Activated CD8-positive, alpha-beta T cell treated with anti-CD3 and anti-CD28 coated beads for 36 hours (primary cell): ENCODE measurements at regions not wholly inside any gene's neighbourhood (a gene's known extent, or its start where the extent isn't known, plus 50 kb on each side); places are given as distances from the start of the nearest gene placed in this dataset.

Experiments used
- ATAC-seq: fragments of 200-7000 bp; cut with Tn5 transposase; one replicate; pipeline ENCODE4 v1.10.0; 2021; ENCODE audit warnings: mild to moderate bottlenecking, moderate library complexity
- CTCF ChIA-PET: fragments of 350-600 bp; sonication (Branson Sonifier 250); formaldehyde crosslinking; loops from one replicate; lab custom pipeline; 2021; ENCODE audit warnings: antibody characterized with exemption; lab: Charles Lee
- POLR2A ChIA-PET: fragments of 350-600 bp; sonication (Branson Sonifier 250); formaldehyde crosslinking; loops from one replicate; lab custom pipeline; 2021; ENCODE audit warnings: antibody characterized with exemption; lab: Charles Lee
- DNase-seq: peaks from one replicate; pipeline ENCODE4 v3.0.0-alpha.2; 2020
- H3K27ac Mint-ChIP-seq: one replicate; pipeline ENCODE4 v1.8.0; 2021; ENCODE audit warnings: mild to moderate bottlenecking, mixed read lengths
- H3K27me3 Mint-ChIP-seq: one replicate; pipeline ENCODE4 v1.8.0; 2021; ENCODE audit warnings: mixed read lengths
- H3K36me3 Mint-ChIP-seq: one replicate; pipeline ENCODE4 v1.8.0; 2021; ENCODE audit warnings: low read depth, mixed read lengths
- H3K4me1 Mint-ChIP-seq: one replicate; pipeline ENCODE4 v1.8.0; 2021; ENCODE audit warnings: low read depth, mixed read lengths
- H3K4me3 Mint-ChIP-seq: one replicate; pipeline ENCODE4 v1.8.0; 2021; ENCODE audit warnings: mild to moderate bottlenecking, moderate library complexity, mixed read lengths
- H3K9me3 Mint-ChIP-seq: one replicate; pipeline ENCODE4 v1.8.0; 2021; ENCODE audit warnings: mixed read lengths
- CTCF ChIP-seq: fragments of 200-600 bp; IDR thresholded peaks from one replicate; pipeline ENCODE4 v1.8.0; 2022; ENCODE audit warnings: antibody characterized with exemption, mild to moderate bottlenecking
- intact Hi-C: fragments of 100-400 bp; cut with micrococcal nuclease; formaldehyde crosslinking; loops from one replicate; pipeline ENCODE4 v1.10.0; 2022

DNA sequence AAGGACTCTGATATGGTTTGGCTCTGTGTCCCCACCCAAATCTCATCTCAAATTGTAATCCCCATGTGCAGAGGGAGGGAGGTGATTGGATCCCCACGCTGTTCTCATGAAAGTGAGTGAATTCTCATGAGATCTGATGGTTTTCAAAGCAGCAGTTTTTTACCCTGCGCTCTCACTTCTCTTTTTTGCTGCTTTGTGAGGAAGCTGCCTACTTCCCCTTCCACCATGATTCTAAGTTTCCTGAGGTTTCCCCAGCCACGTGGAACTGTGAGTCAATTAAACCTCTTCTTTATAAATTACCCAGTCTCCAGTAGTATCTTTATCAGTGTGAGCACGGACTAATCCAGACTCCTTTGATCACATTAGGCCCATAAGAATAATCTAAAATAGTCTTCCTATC, 719.7 kb upstream of the CDH8 start:
- CTCF ChIA-PET = no interaction called here
- POLR2A ChIA-PET = no interaction called here
- H3K4me1 Mint-ChIP-seq = no peaks in the 10 kb centered on the region
- no peaks in the 10 kb centered on the region for H3K36me3 Mint-ChIP-seq
- H3K9me3 Mint-ChIP-seq = peaks cover 27% of the 10 kb centered on the region
- intact Hi-C loops = no loop called here
- TF ChIP-seq CTCF = no peak
- H3K4me3 Mint-ChIP-seq = no peak overlapping the region
- ATAC-seq (no peak), DNase-seq (no peak)
- no peaks in the 10 kb centered on the region for H3K27me3 Mint-ChIP-seq
- H3K27ac Mint-ChIP-seq = no peak overlapping the region

DNA sequence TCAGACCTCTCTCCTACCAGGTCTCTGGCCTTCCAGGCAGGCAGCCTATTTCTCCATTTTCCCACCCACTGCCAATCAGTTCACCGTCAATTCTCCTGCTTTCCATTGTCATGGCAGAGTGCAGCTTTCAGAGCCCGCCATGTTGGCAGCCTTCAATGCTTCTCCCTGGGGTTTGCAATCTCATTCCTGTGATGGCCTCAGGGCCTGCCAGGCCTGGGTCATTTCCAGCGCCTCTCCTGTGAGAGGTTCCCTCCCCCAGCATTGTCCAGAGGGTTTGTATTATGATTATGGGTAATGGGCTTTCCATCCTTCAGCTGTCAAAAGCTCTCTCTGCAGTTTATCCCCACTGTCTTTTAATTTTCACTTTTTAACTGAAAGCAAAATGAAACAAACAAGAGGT, 716.6 kb upstream of the CDH8 start:
- intact Hi-C loops = no loop called here
- H3K36me3 Mint-ChIP-seq = no peaks in the 10 kb centered on the region
- ChIA-PET POLR2A (no interaction called here), CTCF (no interaction called here)
- H3K27ac Mint-ChIP-seq = no peak overlapping the region
- no peaks in the 10 kb centered on the region for H3K4me1 Mint-ChIP-seq
- H3K4me3 Mint-ChIP-seq = no peak overlapping the region
- TF ChIP-seq CTCF = no peak
- peaks cover 17% of the 10 kb centered on the region for H3K9me3 Mint-ChIP-seq
- DNase-seq (no peak), ATAC-seq (no peak)
- no peaks in the 10 kb centered on the region for H3K27me3 Mint-ChIP-seq

DNA sequence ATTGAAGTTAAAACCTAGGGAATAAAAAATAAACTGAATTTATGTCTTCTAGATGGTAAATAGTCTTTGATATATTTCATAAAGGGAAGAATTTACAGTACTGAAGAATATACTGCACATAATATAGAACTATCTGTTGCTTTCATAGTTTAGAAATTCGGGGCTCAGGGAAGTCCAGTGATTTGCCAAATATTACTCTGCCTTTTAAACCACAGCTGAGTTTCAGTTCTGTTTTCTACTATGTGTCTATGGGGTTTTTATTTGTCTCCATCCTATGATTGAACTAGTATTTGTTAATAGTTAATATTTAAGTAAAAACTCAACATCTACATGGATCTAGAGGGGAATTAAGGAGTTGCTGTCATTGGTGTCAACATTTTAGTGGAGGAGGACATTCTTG, 715.0 kb upstream of the CDH8 start:
- no peak for ATAC-seq
- Mint-ChIP-seq H3K27me3 (no peaks in the 10 kb centered on the region), H3K4me1 (no peaks in the 10 kb centered on the region), H3K27ac (no peak overlapping the region), H3K4me3 (no peak overlapping the region), H3K9me3 (peaks cover 19% of the 10 kb centered on the region), H3K36me3 (no peaks in the 10 kb centered on the region)
- intact Hi-C loops = no loop called here
- ChIA-PET CTCF (no interaction called here), POLR2A (no interaction called here)
- DNase-seq = no peak
- TF ChIP-seq CTCF = no peak

GRCh38 chr16:62741692-62742091, 705.5 kb upstream of the CDH8 start:
- DNase-seq = no peak
- peaks cover 2% of the 10 kb centered on the region for H3K36me3 Mint-ChIP-seq
- H3K4me1 Mint-ChIP-seq = no peaks in the 10 kb centered on the region
- ChIA-PET CTCF (no interaction called here), POLR2A (no interaction called here)
- no peak for ATAC-seq
- H3K27ac Mint-ChIP-seq = no peak overlapping the region
- H3K9me3 Mint-ChIP-seq = peaks cover 29% of the 10 kb centered on the region
- TF ChIP-seq CTCF = no peak
- intact Hi-C loops = no loop called here
- H3K4me3 Mint-ChIP-seq = no peak overlapping the region
- H3K27me3 Mint-ChIP-seq = no peaks in the 10 kb centered on the region

DNA sequence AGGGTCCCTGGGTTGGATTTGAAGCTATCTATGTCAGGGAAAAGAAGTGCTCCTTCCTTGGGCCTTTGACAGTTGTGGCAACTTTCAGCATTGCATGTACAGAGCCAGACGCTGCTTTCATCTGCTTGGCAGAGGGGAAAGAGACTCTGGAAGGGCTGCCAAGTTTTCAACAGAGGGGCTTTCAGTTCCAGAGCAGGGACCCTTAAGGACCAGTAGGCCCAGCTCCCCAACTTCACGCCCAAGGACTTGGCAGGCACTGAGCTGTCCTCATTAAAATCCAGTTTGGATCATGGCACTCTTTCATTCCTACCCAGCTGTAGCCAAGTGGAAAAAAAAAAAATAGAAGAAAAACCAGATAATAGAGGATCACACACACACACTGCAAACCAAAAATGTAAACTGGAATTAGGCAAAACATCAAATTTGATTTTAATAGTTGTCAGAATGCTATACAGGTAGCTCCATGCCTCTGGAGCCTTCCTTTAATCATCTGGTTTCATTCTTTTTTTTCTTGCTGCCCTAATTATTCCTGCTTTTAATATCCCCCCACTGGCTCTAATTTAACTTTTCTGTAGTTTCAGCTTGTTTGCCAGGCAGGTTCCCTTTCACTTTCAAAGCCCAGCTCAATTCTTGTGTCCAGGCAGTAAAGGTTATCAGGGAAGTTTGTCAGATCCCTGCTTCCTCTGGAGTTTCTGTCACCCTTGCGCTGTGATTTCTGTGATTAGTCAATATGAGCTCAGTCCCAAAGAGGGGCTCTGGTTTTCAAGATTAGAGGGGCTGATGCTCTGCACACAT, 702.6 kb upstream of the CDH8 start:
- Mint-ChIP-seq H3K27ac (no peak overlapping the region), H3K4me1 (no peaks in the 10 kb centered on the region), H3K36me3 (peaks cover 2% of the 10 kb centered on the region), H3K27me3 (no peaks in the 10 kb centered on the region), H3K9me3 (peaks cover 20% of the 10 kb centered on the region), H3K4me3 (no peak overlapping the region)
- TF ChIP-seq CTCF = no peak
- ATAC-seq (no peak), DNase-seq (no peak)
- intact Hi-C loops = no loop called here
- ChIA-PET POLR2A (interaction anchor here (0.7 kb wide), 1 partner anchor 1878 kb away, joined by 3 read pairs; no protein-coding TSS in a partner anchor), CTCF (no interaction called here)
